CD14-positive monocyte (primary cell): ENCODE measurements at regions not wholly inside any gene's neighbourhood (a gene's known extent, or its start where the extent isn't known, plus 50 kb on each side); places are given as distances from the start of the nearest gene placed in this dataset.

Source experiments
- DNase-seq, 3 donors: peaks; one replicate each; pipeline ENCODE4 v3.0.0-alpha.2; 2011 to 2022
- H2AFZ ChIP-seq: 2 replicates; pipeline ENCODE4 v1.6.0; 2012; ENCODE audit warnings: mild to moderate bottlenecking, low read depth, low read length, inconsistent platforms; ENCODE audit not compliant: insufficient read depth, poor library complexity, severe bottlenecking
- H3K27ac ChIP-seq, 2 donors: 1 replicate in 1 of 2; 2 replicates in 1 of 2; pipeline ENCODE4 v1.5.1; 2012 to 2013; ENCODE audit warnings: low read length in 2 of 2, control low read depth in 1 of 2, inconsistent platforms in 1 of 2, low read depth in 1 of 2, mild to moderate bottlenecking in 1 of 2
- H3K27me3 ChIP-seq, 2 donors: one replicate each; pipeline versions ENCODE4 v1.6.0 to v1.6.1; 2011 to 2013; ENCODE audit warnings: low read length in 2 of 2; ENCODE audit not compliant: control insufficient read depth in 2 of 2, insufficient read depth in 2 of 2
- H3K36me3 ChIP-seq, 2 donors: replicated peaks in 1 of 2; 1 replicate in 1 of 2; 2 replicates in 1 of 2; pipeline versions ENCODE4 v1.5.1 to v1.6.1; 2012 to 2013; ENCODE audit warnings: low read length in 2 of 2, control low read depth in 1 of 2, inconsistent platforms in 1 of 2, mild to moderate bottlenecking in 1 of 2; ENCODE audit not compliant: insufficient read depth in 2 of 2, control insufficient read depth in 1 of 2
- H3K4me1 ChIP-seq, 2 donors: 1 replicate in 1 of 2; 2 replicates in 1 of 2; pipeline versions ENCODE4 v1.5.1 to v1.6.1; 2012 to 2013; ENCODE audit warnings: low read length in 2 of 2, control low read depth in 1 of 2, inconsistent platforms in 1 of 2, mild to moderate bottlenecking in 1 of 2, moderate library complexity in 1 of 2; ENCODE audit not compliant: insufficient read depth in 2 of 2, control insufficient read depth in 1 of 2
- H3K4me2 ChIP-seq: replicated peaks from 2 replicates; pipeline ENCODE3; 2012; ENCODE audit warnings: low read length, moderate library complexity, mild to moderate bottlenecking; ENCODE audit not compliant: poor library complexity, severe bottlenecking; ENCODE audit errors: extremely low read depth
- H3K4me3 ChIP-seq, 3 experiments: fragments of 200-600 bp in 1 of 3; sonication (generic) in 1 of 3; replicated peaks in 1 of 3; 1 replicate in 2 of 3; 2 replicates in 1 of 3; pipeline ENCODE4 v1.5.1; 2011 to 2013; ENCODE audit warnings: low read length in 3 of 3, mild to moderate bottlenecking in 3 of 3, control low read depth in 2 of 3, low read depth in 2 of 3, inconsistent platforms in 1 of 3, moderate library complexity in 1 of 3
- H3K79me2 ChIP-seq: 2 replicates; pipeline ENCODE4 v1.6.0; 2012; ENCODE audit warnings: mild to moderate bottlenecking, control low read depth, inconsistent platforms, low read length, moderate library complexity; ENCODE audit not compliant: insufficient read depth
- H3K9ac ChIP-seq: 2 replicates; pipeline ENCODE4 v1.6.0; 2017; ENCODE audit warnings: low read length, mild to moderate bottlenecking; ENCODE audit not compliant: insufficient read depth, poor library complexity, severe bottlenecking
- H3K9me3 ChIP-seq, 2 donors: replicated peaks in 1 of 2; 1 replicate in 1 of 2; 2 replicates in 1 of 2; pipeline versions ENCODE4 v1.5.1 to v1.6.1; 2012 to 2013; ENCODE audit warnings: low read length in 2 of 2, control low read depth in 1 of 2; ENCODE audit not compliant: control insufficient read depth in 1 of 2, insufficient read depth in 1 of 2
- H4K20me1 ChIP-seq: 2 replicates; pipeline ENCODE4 v1.6.0; 2012; ENCODE audit warnings: mild to moderate bottlenecking, low read length, control low read depth, moderate library complexity; ENCODE audit not compliant: insufficient read depth
- H3K27ac Mint-ChIP-seq, 7 donors: one replicate each; pipeline ENCODE4 v1.8.0; 2020; ENCODE audit warnings: mild to moderate bottlenecking in 7 of 7, mixed read lengths in 7 of 7, moderate library complexity in 6 of 7, inconsistent platforms in 2 of 7
- H3K27me3 Mint-ChIP-seq, 3 donors: one replicate each; pipeline ENCODE4 v1.8.0; 2021 to 2022; ENCODE audit warnings: low read depth in 3 of 3, mild to moderate bottlenecking in 3 of 3, mixed read lengths in 3 of 3, moderate library complexity in 3 of 3, inconsistent platforms in 1 of 3
- H3K36me3 Mint-ChIP-seq, 2 donors: one replicate each; pipeline ENCODE4 v1.8.0; 2020; ENCODE audit warnings: mixed read lengths in 2 of 2, inconsistent platforms in 1 of 2, mild to moderate bottlenecking in 1 of 2
- H3K4me1 Mint-ChIP-seq: one replicate; pipeline ENCODE4 v1.8.0; 2020; ENCODE audit warnings: mild to moderate bottlenecking, mixed read lengths
- H3K4me3 Mint-ChIP-seq, 2 donors: one replicate each; pipeline ENCODE4 v1.8.0; 2020; ENCODE audit warnings: mild to moderate bottlenecking in 2 of 2, mixed read lengths in 2 of 2, moderate library complexity in 1 of 2
- H3K9me3 Mint-ChIP-seq, 7 donors: one replicate each; pipeline ENCODE4 v1.8.0; 2020 to 2022; ENCODE audit warnings: mixed read lengths in 7 of 7, mild to moderate bottlenecking in 6 of 7, moderate library complexity in 6 of 7, inconsistent platforms in 2 of 7
- WGBS: methylation state at CpG from one replicate; pipeline ENCODE4 v1.1.5; 2013; ENCODE audit warnings: missing lambda C conversion rate; ENCODE audit not compliant: insufficient coverage; 5-methylcytosine and 5-hydroxymethylcytosine counted together
- intact Hi-C, 2 donors: fragments of 100-400 bp; cut with micrococcal nuclease; formaldehyde crosslinking; loops; one replicate each; pipeline versions ENCODE4 v1.15.0 to v1.15.1; 2023
- TF ChIP-seq, protein P1 (sequence below): fragments of 200-600 bp; IDR thresholded peaks from one replicate; pipeline ENCODE4 v1.8.0; 2022; ENCODE audit warnings: antibody characterized with exemption, mild to moderate bottlenecking

DNA sequence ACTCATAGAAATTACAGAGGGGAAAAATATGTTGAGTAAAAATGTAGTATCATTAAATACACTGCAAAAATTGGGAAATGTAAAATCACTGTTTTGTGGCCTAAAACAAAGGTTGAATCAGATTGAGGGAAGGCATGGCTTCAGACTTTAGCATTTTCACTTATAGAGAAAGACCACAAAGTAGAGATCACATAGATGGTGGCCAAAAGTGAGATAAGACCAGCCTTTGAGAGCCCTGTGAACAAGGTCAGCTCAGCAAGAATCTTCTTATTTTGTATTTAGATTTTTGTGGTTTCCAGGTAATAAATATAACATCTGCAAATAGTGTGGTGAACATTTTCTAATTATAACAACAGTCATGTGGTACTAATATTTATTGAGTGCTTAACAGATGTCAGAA is 544.8 kb upstream of the DPPA4 start:
- Mint-ChIP-seq H3K36me3 (no peaks in the 10 kb centered on the region), H3K9me3 (peaks cover 0 to 12% (median 5%) of the 10 kb centered on the region in 7 donors), H3K27ac (no peak overlapping the region), H3K4me1 (no peaks in the 10 kb centered on the region), H3K4me3 (no peak overlapping the region), H3K27me3 (no peaks in the 10 kb centered on the region)
- H3K79me2 ChIP-seq: no peaks in the 10 kb centered on the region
- H4K20me1 ChIP-seq: no peaks in the 10 kb centered on the region
- intact Hi-C loops: no loop called here
- peaks cover 0 to 9% of the 10 kb centered on the region in 2 donors for H3K9me3 ChIP-seq
- DNase-seq: no peak
- no peaks in the 10 kb centered on the region for H3K36me3 ChIP-seq
- no peak overlapping the region for H3K4me2 ChIP-seq
- H3K27me3 ChIP-seq: no peaks in the 10 kb centered on the region
- no peak overlapping the region for H2AFZ ChIP-seq
- TF ChIP-seq, protein P1, sequence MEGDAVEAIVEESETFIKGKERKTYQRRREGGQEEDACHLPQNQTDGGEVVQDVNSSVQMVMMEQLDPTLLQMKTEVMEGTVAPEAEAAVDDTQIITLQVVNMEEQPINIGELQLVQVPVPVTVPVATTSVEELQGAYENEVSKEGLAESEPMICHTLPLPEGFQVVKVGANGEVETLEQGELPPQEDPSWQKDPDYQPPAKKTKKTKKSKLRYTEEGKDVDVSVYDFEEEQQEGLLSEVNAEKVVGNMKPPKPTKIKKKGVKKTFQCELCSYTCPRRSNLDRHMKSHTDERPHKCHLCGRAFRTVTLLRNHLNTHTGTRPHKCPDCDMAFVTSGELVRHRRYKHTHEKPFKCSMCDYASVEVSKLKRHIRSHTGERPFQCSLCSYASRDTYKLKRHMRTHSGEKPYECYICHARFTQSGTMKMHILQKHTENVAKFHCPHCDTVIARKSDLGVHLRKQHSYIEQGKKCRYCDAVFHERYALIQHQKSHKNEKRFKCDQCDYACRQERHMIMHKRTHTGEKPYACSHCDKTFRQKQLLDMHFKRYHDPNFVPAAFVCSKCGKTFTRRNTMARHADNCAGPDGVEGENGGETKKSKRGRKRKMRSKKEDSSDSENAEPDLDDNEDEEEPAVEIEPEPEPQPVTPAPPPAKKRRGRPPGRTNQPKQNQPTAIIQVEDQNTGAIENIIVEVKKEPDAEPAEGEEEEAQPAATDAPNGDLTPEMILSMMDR: no peak
- no peak overlapping the region for H3K9ac ChIP-seq
- no peak overlapping the region for H3K27ac ChIP-seq
- H3K4me3 ChIP-seq: no peak overlapping the region
- no peaks in the 10 kb centered on the region for H3K4me1 ChIP-seq

DNA sequence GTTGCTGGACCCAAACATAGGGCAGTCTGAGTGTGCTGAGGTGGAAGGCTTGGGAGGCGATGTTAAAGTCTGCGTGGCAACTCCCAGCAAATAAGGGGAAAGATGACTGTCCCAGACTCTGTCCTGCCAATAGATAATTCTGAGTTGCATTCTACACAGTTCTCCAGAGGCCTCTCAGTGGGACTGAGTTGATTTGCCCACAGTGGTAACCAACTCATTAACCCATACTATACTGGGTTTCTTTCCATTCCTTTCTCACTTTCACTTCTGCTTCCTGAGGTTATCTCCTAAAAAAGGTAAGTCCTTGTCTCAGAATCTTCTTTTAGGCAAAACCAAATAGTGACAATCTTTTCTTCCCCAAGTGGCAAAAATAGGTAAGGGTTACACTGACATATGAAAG is 549.9 kb upstream of the DPPA4 start:
- no peak for DNase-seq
- WGBS: 93% methylated on average over 2 of the region's 2 CpGs

More for the DNA sequence above, 549.9 kb upstream of the DPPA4 start:
- H2AFZ ChIP-seq: no peak overlapping the region
- Mint-ChIP-seq H3K27me3 (no peaks in the 10 kb centered on the region), H3K27ac (no peak overlapping the region), H3K4me3 (no peak overlapping the region), H3K36me3 (no peaks in the 10 kb centered on the region), H3K4me1 (no peaks in the 10 kb centered on the region), H3K9me3 (peaks cover 3 to 10% (median 5%) of the 10 kb centered on the region in 7 donors)
- no peaks in the 10 kb centered on the region for H3K4me1 ChIP-seq
- peaks cover 4 to 13% of the 10 kb centered on the region in 2 donors for H3K9me3 ChIP-seq
- intact Hi-C loops: no loop called here
- no peak overlapping the region for H3K27ac ChIP-seq
- H3K36me3 ChIP-seq: no peaks in the 10 kb centered on the region
- H3K4me2 ChIP-seq: no peak overlapping the region
- TF ChIP-seq, protein P1: no peak
- H3K27me3 ChIP-seq: no peaks in the 10 kb centered on the region
- no peaks in the 10 kb centered on the region for H4K20me1 ChIP-seq
- no peak overlapping the region for H3K9ac ChIP-seq
- H3K4me3 ChIP-seq: no peak overlapping the region
- H3K79me2 ChIP-seq: no peaks in the 10 kb centered on the region
